Gastroesophageal sphincter (tissue), 4 donors: ENCODE measurements at regions not wholly inside any gene's neighbourhood (a gene's known extent, or its start where the extent isn't known, plus 50 kb on each side); places are given as distances from the start of the nearest gene placed in this dataset.

Experiments used
- ATAC-seq: fragments of 150-250 bp; one replicate; pipeline ENCODE4 v1.9.1; 2016; ENCODE audit warnings: mild to moderate bottlenecking, moderate library complexity
- H3K27ac ChIP-seq, 4 donors: fragments of 200-600 bp; sonication (generic) in 3 of 4; 1 replicate in 3 of 4; 2 replicates in 1 of 4; pipeline ENCODE4 v1.5.1; 2016 to 2019
- H3K27me3 ChIP-seq: fragments of 200-600 bp; sonication (generic); one replicate; pipeline ENCODE4 v1.5.1; 2019
- H3K36me3 ChIP-seq, 2 donors: fragments of 200-600 bp; sonication (generic); one replicate each; pipeline ENCODE4 v1.5.1; 2019; ENCODE audit warnings: control low read depth in 1 of 2
- H3K4me1 ChIP-seq, 3 donors: fragments of 200-600 bp; sonication (generic); 1 replicate in 2 of 3; 2 replicates in 1 of 3; pipeline ENCODE4 v1.5.1; 2016 to 2019; ENCODE audit warnings: control low read depth in 2 of 3
- H3K4me3 ChIP-seq, 2 donors: fragments of 200-600 bp; sonication (generic); one replicate each; pipeline ENCODE4 v1.5.1; 2019; ENCODE audit warnings: mild to moderate bottlenecking in 1 of 2, moderate library complexity in 1 of 2
- H3K9me3 ChIP-seq, 3 donors: fragments of 200-600 bp; sonication (generic); one replicate each; pipeline ENCODE4 v1.5.1; 2017 to 2019; ENCODE audit warnings: control low read depth in 2 of 3
- EP300 ChIP-seq: sonication (generic); formaldehyde crosslinking; IDR thresholded peaks from one replicate; pipeline ENCODE4 v1.6.1; 2017; ENCODE audit warnings: antibody characterized with exemption, mild to moderate bottlenecking
- POLR2A ChIP-seq, 2 donors: fragments of 450-650 bp; IDR thresholded peaks; one replicate each; pipeline ENCODE4 v1.6.1; 2017; ENCODE audit warnings: antibody characterized with exemption in 2 of 2, mild to moderate bottlenecking in 2 of 2, moderate library complexity in 1 of 2
- POLR2AphosphoS5 ChIP-seq: sonication (generic); formaldehyde crosslinking; IDR thresholded peaks from one replicate; pipeline ENCODE4 v1.6.1; 2017; ENCODE audit warnings: antibody characterized with exemption
- WGBS, 2 donors: methylation state at CpG; one replicate each; pipeline ENCODE4 v1.1.5; 2018; ENCODE audit warnings: low coverage in 1 of 2; 5-methylcytosine and 5-hydroxymethylcytosine counted together
- TF ChIP-seq, protein P1 (sequence below), 4 experiments: fragments of 200-600 bp in 2 of 4; fragments of 450-650 bp in 2 of 4; sonication (generic) in 1 of 4; IDR thresholded peaks; one replicate each; pipeline ENCODE4 v1.5.1; 2017 to 2019; ENCODE audit warnings: antibody characterized with exemption in 4 of 4, mild to moderate bottlenecking in 2 of 4, moderate library complexity in 2 of 4

DNA sequence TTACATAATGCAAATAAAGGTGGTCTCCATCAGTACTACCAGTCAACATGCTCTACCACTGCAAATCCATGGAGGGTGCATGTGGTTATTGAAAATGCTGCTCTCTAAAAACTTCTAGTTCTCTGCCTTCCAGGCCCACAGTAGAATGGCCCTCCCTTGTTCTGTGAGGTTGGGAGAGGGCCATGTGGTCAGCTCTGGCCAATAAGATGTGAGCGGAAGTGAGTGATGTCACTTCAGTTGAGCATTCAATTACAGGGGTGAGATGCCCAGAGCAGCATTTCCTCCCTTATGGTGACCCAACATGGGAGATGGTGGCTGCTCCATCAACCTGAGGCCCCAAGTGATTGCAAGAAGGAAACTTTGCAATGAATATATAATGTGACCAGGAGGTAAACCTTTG, 148.8 kb downstream of the CPEB2 start:
- Histone ChIP-seq H3K27ac (peak overlapping the region in 2 of 4 donors; percentile 38 to 60), H3K9me3 (no peaks in the 10 kb centered on the region), H3K4me1 (peaks cover 5 to 29% (median 10%) of the 10 kb centered on the region in 3 donors), H3K36me3 (no peaks in the 10 kb centered on the region), H3K4me3 (no peak overlapping the region), H3K27me3 (no peaks in the 10 kb centered on the region)
- TF ChIP-seq POLR2AphosphoS5 (no peak), EP300 (no peak)
- ATAC-seq: no peak
- 100% methylated on average over 1 of the region's 1 CpG; no CpG with 5 or more reads in 1 of the 2 donors for WGBS, 2 donors

DNA sequence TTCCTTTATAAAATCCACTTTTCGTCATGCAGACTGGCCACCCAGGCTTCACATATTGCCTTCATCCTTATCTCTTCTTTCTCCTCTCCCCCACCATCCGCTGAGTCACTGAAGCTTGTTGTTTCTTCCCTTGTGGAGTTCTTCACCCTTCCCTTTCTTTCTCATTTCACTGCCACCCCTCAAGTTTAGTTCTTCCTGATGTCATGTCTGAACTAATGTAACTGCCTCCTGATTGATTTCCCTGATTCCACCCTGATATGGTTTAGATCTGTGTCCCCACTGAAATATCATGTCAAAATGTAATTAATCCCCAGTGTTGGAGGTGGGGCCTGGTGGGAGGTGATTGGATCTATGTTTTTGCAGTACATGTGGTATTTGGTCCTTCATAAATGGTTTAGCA, 151.4 kb downstream of the CPEB2 start:
- Histone ChIP-seq H3K9me3 (no peaks in the 10 kb centered on the region), H3K4me1 (peaks cover 5 to 21% (median 10%) of the 10 kb centered on the region in 3 donors), H3K27me3 (no peaks in the 10 kb centered on the region), H3K36me3 (no peaks in the 10 kb centered on the region), H3K27ac (no peak overlapping the region), H3K4me3 (no peak overlapping the region)
- TF ChIP-seq POLR2A (IDR thresholded peaks at IDR 0.05) (no peak), POLR2AphosphoS5 (no peak), EP300 (no peak)
- TF ChIP-seq, protein P1, sequence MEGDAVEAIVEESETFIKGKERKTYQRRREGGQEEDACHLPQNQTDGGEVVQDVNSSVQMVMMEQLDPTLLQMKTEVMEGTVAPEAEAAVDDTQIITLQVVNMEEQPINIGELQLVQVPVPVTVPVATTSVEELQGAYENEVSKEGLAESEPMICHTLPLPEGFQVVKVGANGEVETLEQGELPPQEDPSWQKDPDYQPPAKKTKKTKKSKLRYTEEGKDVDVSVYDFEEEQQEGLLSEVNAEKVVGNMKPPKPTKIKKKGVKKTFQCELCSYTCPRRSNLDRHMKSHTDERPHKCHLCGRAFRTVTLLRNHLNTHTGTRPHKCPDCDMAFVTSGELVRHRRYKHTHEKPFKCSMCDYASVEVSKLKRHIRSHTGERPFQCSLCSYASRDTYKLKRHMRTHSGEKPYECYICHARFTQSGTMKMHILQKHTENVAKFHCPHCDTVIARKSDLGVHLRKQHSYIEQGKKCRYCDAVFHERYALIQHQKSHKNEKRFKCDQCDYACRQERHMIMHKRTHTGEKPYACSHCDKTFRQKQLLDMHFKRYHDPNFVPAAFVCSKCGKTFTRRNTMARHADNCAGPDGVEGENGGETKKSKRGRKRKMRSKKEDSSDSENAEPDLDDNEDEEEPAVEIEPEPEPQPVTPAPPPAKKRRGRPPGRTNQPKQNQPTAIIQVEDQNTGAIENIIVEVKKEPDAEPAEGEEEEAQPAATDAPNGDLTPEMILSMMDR (IDR thresholded peaks at IDR 0.05): no peak
- no peak for ATAC-seq
- 91 to 100% methylated on average over 2 of the region's 2 CpGs for WGBS, 2 donors

DNA sequence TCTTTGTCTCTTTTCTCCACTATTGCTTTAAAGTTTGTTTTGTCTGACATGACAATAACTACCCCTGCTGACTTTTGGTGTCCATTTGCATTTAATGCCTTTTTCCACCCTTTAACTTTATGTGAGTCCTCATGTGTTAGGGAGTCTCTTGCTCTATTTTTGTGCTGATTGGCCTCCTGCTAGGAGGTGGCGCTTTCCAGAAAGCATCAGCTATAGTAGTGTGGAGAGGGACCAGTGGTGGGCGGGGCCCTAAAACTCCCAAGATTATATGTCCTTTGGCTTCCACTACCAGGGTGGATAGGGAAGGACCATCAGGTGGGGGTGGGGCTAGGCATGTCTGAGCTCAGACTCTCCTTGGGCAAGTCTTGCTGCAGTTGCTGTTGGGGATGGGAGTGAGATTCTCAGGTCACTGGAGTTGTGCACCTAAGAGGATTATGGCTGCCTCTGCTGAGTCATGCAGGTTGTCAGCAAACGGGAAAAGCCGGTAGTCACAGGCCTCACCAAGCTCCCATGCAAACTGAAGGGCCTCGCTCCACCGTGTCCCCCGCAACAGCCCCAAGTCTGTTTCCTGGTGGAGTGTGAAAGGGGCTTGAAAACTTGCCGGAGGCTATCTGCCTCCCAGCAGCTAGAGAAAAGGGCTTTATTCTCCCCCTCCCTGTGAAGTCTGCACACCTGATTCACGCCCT, 156.3 kb downstream of the CPEB2 start:
- Histone ChIP-seq H3K27ac (no peak overlapping the region), H3K4me3 (no peak overlapping the region), H3K4me1 (no peaks in the 10 kb centered on the region), H3K9me3 (no peaks in the 10 kb centered on the region), H3K36me3 (no peaks in the 10 kb centered on the region), H3K27me3 (no peaks in the 10 kb centered on the region)
- ATAC-seq: no peak
- 72% methylated on average over 6 of the region's 9 CpGs; no CpG with 5 or more reads in 1 of the 2 donors for WGBS, 2 donors
- no peak for TF ChIP-seq POLR2AphosphoS5
- no peak for TF ChIP-seq EP300
- TF ChIP-seq, protein P1 (IDR thresholded peaks at IDR 0.05): no peak
- TF ChIP-seq POLR2A (IDR thresholded peaks at IDR 0.05): no peak

DNA sequence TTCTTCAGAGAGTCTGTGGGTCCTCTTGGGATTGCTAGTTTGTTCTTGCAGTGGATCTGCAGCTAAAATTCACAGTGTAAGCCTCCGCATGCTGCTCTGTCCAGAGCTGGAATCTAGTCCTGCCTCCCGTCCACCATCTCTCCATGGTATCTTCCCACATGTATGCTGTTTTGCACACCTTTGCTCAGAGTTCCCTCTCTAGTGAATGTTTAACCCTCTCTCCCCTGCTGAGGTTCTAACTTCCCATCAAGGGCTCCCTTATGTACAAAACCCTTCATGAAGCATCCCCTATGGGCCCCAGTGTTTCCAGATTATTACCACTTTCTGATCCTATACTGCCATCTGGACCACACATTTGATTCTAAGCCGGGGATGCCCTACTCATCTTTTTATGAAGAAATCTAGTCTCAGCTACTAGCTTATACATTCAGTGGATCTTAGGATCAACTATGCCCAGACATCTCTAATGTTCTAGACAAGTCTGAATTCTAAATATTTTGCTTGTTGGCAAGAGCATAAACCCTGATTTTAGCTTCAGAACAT, 157.3 kb downstream of the CPEB2 start:
- Histone ChIP-seq H3K4me1 (no peaks in the 10 kb centered on the region), H3K9me3 (no peaks in the 10 kb centered on the region), H3K27ac (no peak overlapping the region), H3K27me3 (no peaks in the 10 kb centered on the region), H3K36me3 (no peaks in the 10 kb centered on the region), H3K4me3 (no peak overlapping the region)
- no peak for ATAC-seq
- no peak for TF ChIP-seq EP300
- WGBS, 2 donors: 81 to 100% methylated on average over 3 of the region's 3 CpGs

DNA sequence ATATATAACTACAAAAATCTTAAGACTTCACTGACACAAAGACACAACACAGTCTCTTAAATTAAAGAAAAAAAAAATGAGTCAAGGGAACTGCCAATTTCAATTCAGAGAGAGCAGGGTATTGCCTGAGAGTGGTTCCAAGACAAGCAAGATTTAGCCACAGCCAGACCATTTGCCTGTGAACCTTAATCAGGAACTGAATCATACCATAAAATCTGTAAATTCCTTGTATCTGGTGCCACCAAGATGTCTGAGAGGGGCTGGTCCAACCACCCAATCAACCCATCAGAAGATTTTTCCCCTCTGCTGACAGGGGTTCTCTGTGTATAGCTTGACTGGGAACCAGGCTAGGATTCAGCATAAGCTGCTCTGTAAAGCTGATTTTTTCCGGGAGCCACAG, 159.2 kb downstream of the CPEB2 start:
- WGBS, 2 donors: no CpG with 5 or more reads among the region's 1 CpG
- TF ChIP-seq POLR2A (IDR thresholded peaks at IDR 0.05) (no peak), EP300 (no peak), POLR2AphosphoS5 (no peak)
- TF ChIP-seq, protein P1 (IDR thresholded peaks at IDR 0.05): no peak
- Histone ChIP-seq H3K36me3 (no peaks in the 10 kb centered on the region), H3K4me1 (no peaks in the 10 kb centered on the region), H3K27ac (no peak overlapping the region), H3K9me3 (no peaks in the 10 kb centered on the region), H3K4me3 (no peak overlapping the region), H3K27me3 (no peaks in the 10 kb centered on the region)
- no peak for ATAC-seq

DNA sequence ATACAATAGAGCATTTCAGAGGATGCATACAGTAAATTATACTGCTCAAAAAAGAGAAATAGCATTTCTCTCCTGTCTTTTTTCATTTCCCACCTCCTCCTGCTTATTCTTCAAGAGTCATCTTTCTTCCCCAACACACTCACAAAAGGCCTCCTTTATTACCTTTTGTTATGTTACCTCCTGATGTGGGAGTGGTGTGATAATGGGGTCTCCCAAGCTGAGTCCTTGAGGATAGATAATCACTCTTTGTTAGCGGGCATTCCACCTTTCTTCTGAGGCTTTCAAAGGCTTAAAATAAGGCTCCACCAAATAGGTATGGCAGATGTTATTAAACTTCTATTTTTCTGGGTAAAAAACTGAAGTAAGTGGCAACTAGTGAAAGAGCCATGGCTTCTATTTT, 159.8 kb downstream of the CPEB2 start:
- no peaks in the 10 kb centered on the region for H3K36me3 ChIP-seq
- 100% methylated on average over 1 of the region's 1 CpG; no CpG with 5 or more reads in 1 of the 2 donors for whole genome bisulfite sequencing, 2 donors
- H3K9me3 ChIP-seq: no peaks in the 10 kb centered on the region
- H3K27me3 ChIP-seq: no peaks in the 10 kb centered on the region
- TF ChIP-seq EP300: no peak
- no peak for TF ChIP-seq POLR2A (IDR thresholded peaks at IDR 0.05)
- TF ChIP-seq POLR2AphosphoS5: no peak
- TF ChIP-seq, protein P1 (IDR thresholded peaks at IDR 0.05): no peak
- ATAC-seq: no peak
- no peak overlapping the region for H3K4me3 ChIP-seq
- H3K4me1 ChIP-seq: no peaks in the 10 kb centered on the region
- no peak overlapping the region for H3K27ac ChIP-seq
